ENCODE measurements at regions not wholly inside any gene's neighbourhood (a gene's known extent, or its start where the extent isn't known, plus 50 kb on each side); places are given as distances from the start of the nearest gene placed in this dataset.
"Not testable (repeated sequence)": the region's sequence is repeated elsewhere in the genome, so short reads cannot be mapped to it uniquely, and the experiment has no call there.

DNA sequence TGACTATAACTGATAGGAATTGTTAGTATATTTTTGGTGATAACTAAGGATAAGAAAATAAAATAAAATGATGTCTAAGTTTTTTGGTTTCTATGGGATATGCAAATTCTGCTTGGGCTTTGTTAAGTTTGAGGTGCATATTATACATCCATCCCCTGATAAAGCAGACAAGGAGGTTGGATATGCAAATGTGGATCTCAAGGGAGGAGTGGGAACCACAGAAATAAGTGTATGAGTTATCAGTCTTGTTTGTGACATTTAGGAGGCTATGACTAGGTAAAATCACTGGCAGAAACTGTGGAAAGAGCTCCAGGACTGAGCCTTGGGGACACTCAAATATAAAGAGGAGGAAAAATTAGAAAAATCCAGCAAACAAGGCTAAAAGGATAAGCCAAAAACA, 719.4 kb downstream of the RERGL start:
- no peak for DNase-seq (ENCODE audit: low read depth in 2 of 3, low spot score in 2 of 3)

DNA sequence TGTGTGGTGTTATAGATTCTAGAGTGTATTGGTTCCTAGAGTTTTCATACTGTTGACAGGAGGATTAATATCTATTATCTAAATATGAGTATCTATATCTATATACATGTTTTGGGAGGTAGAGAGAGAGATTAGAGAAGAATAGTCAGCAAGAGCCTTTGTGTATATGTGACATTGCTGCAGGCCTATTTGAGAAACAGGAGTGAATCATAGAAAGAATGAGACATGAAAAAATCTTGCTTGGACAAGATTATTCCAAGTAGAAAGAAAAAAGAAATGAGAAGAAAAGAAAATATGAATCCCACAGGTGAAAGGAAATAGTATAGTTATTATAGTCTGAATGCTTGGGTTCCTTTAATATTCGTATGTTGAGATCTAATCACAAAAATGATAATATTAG, 720.4 kb downstream of the RERGL start:
- DNase-seq (ENCODE audit: low read depth in 2 of 3, low spot score in 2 of 3) = no peak

DNA sequence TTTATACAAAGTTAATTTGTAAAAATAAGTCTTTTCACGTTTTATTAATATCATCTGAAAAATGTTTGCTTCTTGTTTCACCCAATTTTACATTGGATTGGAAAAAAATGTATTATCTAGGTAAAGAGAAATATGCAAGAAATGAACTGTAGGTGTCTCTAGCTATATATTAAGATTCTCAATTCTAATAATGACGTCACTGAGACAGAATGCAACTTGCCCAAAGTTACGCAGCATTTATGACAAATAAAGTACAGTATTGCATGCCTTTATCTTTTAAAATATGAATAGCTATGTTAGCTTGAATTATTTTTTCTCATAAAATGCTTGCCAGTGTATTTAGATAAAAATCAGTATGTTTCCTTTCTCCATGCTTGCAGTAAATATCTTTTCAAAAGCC, 728.8 kb downstream of the RERGL start:
- no peak for DNase-seq (ENCODE audit: low read depth in 2 of 3, low spot score in 2 of 3)

DNA sequence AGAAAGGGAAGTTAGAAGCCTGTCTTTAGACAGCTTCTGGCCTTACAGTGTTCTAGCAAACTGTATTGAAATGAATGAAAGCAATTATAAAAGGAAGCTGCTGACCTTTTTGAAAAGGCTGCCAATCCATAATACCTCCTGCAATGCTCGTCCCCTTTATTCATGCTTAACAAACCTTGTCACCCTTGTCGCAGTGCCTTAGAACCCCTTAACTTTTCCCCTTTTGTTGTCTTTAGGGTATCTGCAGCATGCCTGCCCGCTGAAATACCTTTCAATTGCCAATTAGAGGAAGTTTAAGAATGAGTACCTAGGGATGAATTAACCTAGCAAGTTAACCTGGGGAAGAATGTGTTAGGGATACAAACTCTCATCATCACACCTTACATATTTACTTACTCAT, 731.2 kb downstream of the RERGL start:
- no peak for DNase-seq (ENCODE audit: low read depth in 2 of 3, low spot score in 2 of 3)

DNA sequence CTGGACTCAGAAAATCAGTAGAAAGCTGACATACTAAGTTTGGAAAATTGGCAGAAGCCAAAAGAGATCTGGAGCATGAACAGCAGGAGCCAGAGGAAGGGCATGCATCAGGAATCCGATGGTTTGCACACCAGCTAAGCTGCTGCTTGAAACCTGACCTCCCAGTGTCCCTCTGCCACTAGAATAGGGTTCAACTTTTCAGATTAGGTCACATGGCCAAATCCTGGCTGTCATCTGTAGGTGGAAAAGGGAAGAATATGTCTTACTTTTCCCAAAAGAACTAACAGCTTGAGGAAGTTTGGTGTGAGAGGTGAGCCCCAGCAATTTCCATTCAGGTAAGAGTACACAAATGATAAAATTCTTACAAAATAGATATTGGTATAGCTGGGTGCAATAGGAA, 732.6 kb downstream of the RERGL start:
- DNase-seq (ENCODE audit: low read depth in 2 of 3, low spot score in 2 of 3) = no peak

GRCh38 chr12:17352164-17352563, 737.8 kb downstream of the RERGL start:
- no peak for DNase-seq (ENCODE audit: low read depth in 2 of 3, low spot score in 2 of 3)

DNA sequence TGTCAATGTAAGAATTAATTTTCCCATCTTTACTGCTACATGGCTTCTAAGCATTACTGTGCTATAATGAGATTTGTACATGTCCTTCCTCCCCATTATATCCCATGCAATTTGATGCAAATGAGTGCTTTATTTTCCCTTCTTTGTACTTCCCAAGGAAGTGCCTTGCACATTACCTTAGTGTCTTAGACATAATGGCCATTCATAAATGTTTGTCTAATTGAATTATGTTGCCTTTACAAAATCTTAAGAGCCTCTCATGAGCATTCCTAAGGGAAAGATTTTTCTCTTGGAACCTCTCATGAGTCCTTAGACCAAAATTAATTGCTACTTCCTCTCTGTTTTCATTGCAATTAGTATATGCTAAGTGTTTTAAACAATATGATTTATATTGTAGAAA, 741.7 kb downstream of the RERGL start:
- no peak for DNase-seq (ENCODE audit: low read depth in 2 of 3, low spot score in 2 of 3)

GRCh38 chr12:17344649-17345048, 738.7 kb upstream of the LMO3 start:
- DNase-seq (ENCODE audit: low read depth in 2 of 3, low spot score in 2 of 3) = no peak

- DNase-seq (ENCODE audit: low read depth in 2 of 3, low spot score in 2 of 3) = no peak
Observed at GRCh38 chr12:17342381-17342961, 736.5 kb upstream of the LMO3 start.

DNA sequence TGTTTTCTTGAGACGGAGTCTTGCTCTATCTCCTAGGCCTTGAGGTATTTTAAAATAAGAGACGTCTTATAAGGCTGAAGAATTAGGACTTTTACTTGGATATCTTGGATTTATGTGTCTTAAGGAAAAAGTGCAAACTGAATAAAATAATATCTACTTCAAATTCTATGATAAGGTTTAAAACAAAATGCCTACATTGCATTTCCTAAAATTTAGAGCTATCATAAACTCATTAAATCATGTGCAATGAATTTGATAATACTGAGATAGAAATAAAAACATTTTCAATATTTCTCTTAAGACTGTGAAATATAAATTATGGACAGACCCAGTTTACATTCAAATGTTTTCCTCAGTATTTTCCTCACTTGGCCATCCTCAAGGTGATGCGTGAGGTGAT, 729.5 kb upstream of the LMO3 start:
- DNase-seq (ENCODE audit: low read depth in 2 of 3, low spot score in 2 of 3) = no peak

DNA sequence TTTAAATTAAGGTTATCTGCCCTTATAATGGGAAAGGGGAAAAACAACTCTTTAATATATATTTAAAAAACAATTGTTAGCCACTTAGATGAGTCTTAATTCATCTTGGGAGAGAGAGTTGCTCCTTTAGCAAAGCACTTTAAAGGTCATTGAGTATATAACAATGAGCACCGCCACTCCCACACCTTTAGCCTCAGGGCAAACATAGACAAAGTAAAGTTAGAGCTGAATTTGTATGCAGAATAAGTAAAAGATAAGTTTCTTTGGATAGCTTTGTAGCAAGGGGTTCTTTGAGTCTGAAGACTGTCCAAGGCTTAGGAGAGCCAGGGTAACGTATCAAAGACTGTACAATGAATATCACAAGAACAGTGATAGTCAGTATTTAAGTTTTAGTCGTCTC, 728.8 kb upstream of the LMO3 start:
- no peak for DNase-seq (ENCODE audit: low read depth in 2 of 3, low spot score in 2 of 3)

DNA sequence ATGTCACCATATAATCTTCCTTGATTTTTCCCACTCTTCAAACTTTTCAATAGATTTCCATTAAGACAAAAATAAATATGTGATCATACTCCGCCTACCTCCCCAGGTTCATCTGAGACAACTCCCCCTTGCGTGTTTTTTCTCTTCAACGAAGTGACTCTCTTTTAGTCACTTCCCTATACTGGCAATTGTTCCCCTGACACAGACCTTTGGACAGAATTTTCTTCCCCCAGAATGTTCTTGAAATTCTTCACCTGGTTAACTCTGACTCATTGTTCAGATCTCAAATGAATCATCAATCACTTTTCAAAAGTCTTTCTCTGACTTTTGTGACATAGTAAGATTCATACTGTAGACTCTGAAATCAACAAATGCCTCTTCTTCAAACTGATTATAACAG, 727.3 kb upstream of the LMO3 start:
- no peak for DNase-seq (ENCODE audit: low read depth in 2 of 3, low spot score in 2 of 3)

DNA sequence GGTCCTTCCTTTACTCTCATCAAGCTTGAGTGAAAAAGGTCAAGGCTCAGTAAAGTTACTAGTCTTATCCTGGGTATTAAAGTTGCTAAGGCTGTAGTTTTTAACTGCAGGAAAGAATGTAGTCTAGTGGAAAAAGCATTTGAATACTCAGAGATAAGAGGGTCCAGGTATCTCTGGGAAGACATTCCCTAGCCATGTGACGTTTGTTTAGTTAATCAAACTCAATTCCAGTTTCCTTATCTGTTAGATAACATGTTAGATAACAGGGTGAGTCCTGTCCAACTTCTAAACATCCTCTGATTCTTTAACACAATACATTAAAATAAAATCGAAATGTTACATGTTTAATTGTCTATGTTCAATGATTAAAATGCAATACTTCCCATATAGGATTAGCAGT, 720.7 kb upstream of the LMO3 start:
- DNase-seq (ENCODE audit: low read depth in 2 of 3, low spot score in 2 of 3) = no peak

GRCh38 chr12:17322090-17322489, 716.1 kb upstream of the LMO3 start:
- DNase-seq (ENCODE audit: low read depth in 2 of 3, low spot score in 2 of 3) = no peak

GRCh38 chr12:17304503-17305347, 698.8 kb upstream of the LMO3 start:
- DNase-seq (ENCODE audit: low read depth in 2 of 3, low spot score in 2 of 3) = no peak

GRCh38 chr12:17302001-17302400, 696.0 kb upstream of the LMO3 start:
- no peak for DNase-seq (ENCODE audit: low read depth in 2 of 3, low spot score in 2 of 3)

GRCh38 chr12:17301544-17301943, 695.6 kb upstream of the LMO3 start:
- no peak for DNase-seq (ENCODE audit: low read depth in 2 of 3, low spot score in 2 of 3)

GRCh38 chr12:17296882-17297281, 690.9 kb upstream of the LMO3 start:
- DNase-seq (ENCODE audit: low read depth in 2 of 3, low spot score in 2 of 3) = no peak

DNA sequence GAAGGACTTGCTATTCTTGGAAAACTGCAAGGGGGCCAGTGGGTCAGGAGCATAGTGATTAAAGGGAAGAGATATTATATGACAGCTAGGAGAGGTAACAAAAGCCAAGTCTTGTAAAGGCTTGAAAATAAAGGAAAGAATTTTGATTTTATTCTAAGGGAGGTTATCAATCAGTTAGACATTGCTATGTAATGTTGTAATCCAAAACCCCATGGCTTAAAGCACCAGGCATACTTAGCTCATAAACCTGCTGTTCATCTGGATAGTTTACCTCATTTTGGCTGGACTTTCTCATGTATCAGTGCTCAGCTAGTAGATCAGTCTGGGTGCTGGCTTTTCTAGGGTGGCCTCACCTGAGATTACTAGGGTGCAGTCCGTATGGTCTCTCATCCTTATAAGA, 680.9 kb upstream of the LMO3 start:
- DNase-seq (ENCODE audit: low read depth in 2 of 3, low spot score in 2 of 3) = no peak

DNA sequence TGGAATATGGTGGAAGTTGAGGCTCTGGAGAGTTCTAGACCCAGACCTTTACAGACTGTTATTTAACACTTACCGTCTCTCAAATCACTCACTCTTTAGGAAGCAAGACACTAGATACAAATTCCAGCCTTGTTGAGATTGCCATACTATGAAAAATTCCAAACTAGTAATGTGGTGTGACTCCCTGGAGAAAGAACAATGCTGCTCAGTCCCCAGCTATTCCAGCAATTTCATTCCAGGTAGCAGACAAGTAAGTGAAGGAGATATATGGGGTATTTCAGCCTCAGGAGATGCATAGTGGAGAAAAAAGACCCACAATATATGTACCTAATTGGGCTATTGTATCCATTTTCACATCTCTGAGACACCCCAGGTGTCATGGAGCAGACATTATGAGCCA, 678.9 kb upstream of the LMO3 start:
- no peak for DNase-seq (ENCODE audit: low read depth in 2 of 3, low spot score in 2 of 3)

DNA sequence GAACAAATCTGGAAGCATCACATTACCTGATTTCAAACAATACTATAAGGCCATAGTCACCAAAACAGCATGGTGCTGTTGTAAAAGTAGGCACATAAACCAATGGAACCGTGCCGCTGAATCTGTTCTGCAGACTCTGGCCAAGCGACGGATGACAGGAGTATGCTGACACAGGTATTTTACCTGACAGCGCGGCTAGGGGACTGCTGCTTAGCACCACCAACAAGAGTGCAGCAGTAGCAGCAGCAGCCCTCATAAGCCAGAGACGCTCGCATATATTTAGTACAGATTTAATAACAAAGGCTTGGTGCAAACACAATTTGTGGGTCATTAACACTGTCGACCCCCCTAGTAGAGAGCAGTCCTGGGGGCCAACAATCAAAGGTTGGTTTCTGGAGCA, 677.6 kb upstream of the LMO3 start:
- no peak for DNase-seq (ENCODE audit: low read depth in 2 of 3, low spot score in 2 of 3)

DNA sequence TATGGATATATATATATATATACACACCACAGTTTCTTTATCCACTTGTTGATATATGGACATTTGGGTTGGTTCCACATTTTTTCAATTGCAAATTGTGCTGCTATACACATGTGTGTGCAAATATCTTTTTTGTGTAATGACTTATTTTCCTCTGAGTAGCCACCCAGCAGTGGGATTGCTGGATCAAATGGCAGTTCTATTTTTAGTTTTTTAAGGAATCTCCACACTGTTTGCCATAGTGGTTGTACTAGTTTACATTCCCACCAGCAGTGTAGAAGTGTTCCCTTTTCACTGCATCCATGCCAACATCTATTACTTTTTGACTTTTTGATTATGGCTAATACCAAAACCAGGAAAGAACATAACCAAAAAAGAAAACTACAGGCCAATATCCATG, 676.2 kb upstream of the LMO3 start:
- not testable (repeated sequence) for DNase-seq (ENCODE audit: low read depth in 2 of 3, low spot score in 2 of 3)

GRCh38 chr12:17278946-17279345, 673.0 kb upstream of the LMO3 start:
- no peak for DNase-seq (ENCODE audit: low read depth in 2 of 3, low spot score in 2 of 3)
